ENCODE measurements at regions not wholly inside any gene's neighbourhood (a gene's known extent, or its start where the extent isn't known, plus 50 kb on each side); places are given as distances from the start of the nearest gene placed in this dataset.

- TF ChIP-seq RREB1 (CRISPR knock-in tag; IDR thresholded peaks at IDR 0.05): no peak
- TF ChIP-seq, protein P1, sequence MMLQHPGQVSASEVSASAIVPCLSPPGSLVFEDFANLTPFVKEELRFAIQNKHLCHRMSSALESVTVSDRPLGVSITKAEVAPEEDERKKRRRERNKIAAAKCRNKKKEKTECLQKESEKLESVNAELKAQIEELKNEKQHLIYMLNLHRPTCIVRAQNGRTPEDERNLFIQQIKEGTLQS (IDR thresholded peaks at IDR 0.05): no peak
- TF ChIP-seq, protein P1 (CRISPR knock-in tag; conservative IDR thresholded peaks at IDR 0.05): no peak
- TF ChIP-seq TCF7 (IDR thresholded peaks at IDR 0.05; ENCODE audit: borderline replicate concordance): no peak
These were observed 79.3 kb upstream of the RGS2 start (continued) for GRCh38 chr1:192729500-192729899.

DNA sequence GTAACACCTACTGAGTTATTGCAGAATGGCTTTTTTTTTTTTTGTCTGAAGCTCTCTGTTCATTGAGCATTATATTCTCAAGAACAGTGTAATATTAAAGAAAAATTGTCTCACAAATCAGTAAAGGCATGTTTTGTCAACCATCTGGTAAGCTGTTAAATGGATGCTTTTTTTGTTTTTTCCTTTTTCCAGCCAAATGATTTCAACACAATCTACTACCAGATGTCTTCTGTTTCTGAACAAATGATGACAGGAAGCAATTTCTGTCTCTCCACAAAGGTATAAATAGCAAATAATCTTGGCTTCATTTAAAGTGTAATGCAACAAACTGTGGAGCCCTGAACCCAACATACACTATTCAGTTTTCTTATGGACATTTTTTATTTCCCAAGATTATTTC lies 78.6 kb upstream of the RGS2 start:
- Histone ChIP-seq H3K9me1 (ENCODE audit: control insufficient read depth, insufficient read depth, low read length) (no peaks in the 10 kb centered on the region), H3K9ac (ENCODE audit: insufficient read depth in 1 of 2, low read depth in 2 of 2, low read length in 2 of 2) (no peak overlapping the region), H3K4me2 (ENCODE audit: insufficient read depth, low read length) (no peak overlapping the region), H4K20me1 (replicated peaks; ENCODE audit: control insufficient read depth, insufficient read depth, low read length) (no peaks in the 10 kb centered on the region), H3K27ac (ENCODE audit: extremely low read depth, low read depth, low read length) (no peak overlapping the region), H3K9me3 (replicated peaks; ENCODE audit: control insufficient read depth, insufficient read depth, low read depth, low read length) (no peaks in the 10 kb centered on the region), H2AFZ (ENCODE audit: low read depth, low read length) (no peak overlapping the region), H3K4me3 (no peak overlapping the region), H3K4me1 (replicated peaks in 1 of 2; ENCODE audit: control insufficient read depth in 2 of 2, insufficient read depth in 2 of 2, low read length in 2 of 2) (no peaks in the 10 kb centered on the region), H3K36me3 (ENCODE audit: control insufficient read depth, insufficient read depth, low read length) (no peaks in the 10 kb centered on the region), H3K27me3 (ENCODE audit: control insufficient read depth in 2 of 2, insufficient read depth in 2 of 2, low read length in 2 of 2) (no peaks in the 10 kb centered on the region), H3K79me2 (ENCODE audit: control insufficient read depth, insufficient read depth, low read length) (no peaks in the 10 kb centered on the region)
- no peak for FAIRE-seq
- ChIA-PET CTCF (ENCODE audit: low intra/inter-chr PET ratio) (no interaction called here), POLR2A (no interaction called here)
- intact Hi-C loops (cut with micrococcal nuclease) (no loop called here), in situ Hi-C loops (cut with MboI) (no loop called here)
- BruUV-seq (replicated peaks): no TSS peak
- DNase-seq (ENCODE audit: extremely low read depth in 1 of 4, low spot score in 3 of 4): no peak
- no peak for ATAC-seq
- no peak for TF ChIP-seq MNT (conservative IDR thresholded peaks at IDR 0.05)
- TF ChIP-seq POLR3G (IDR thresholded peaks at IDR 0.05; ENCODE audit: extremely low read depth, insufficient read length, insufficient replicate concordance): no peak
- no peak for TF ChIP-seq ZBTB1 (CRISPR knock-in tag; IDR thresholded peaks at IDR 0.05; ENCODE audit: borderline replicate concordance, low read depth)
- TF ChIP-seq TBL1XR1 (IDR thresholded peaks at IDR 0.05; ENCODE audit: low read length in 2 of 2): no peak
- no peak for TF ChIP-seq MYC (IDR thresholded peaks at IDR 0.05; ENCODE audit: low read depth, low read length)
- TF ChIP-seq MYC (CRISPR knock-in tag; IDR thresholded peaks at IDR 0.05; ENCODE audit: borderline replicate concordance, low read depth): no peak
- no peak for TF ChIP-seq PHF8 (IDR thresholded peaks at IDR 0.05; ENCODE audit: borderline replicate concordance, low read length)
- no peak for TF ChIP-seq PHB2 (IDR thresholded peaks at IDR 0.05; ENCODE audit: low read depth)
- TF ChIP-seq SIRT6 (IDR thresholded peaks at IDR 0.05; ENCODE audit: low read depth, low read length): no peak
- TF ChIP-seq ZNF444 (CRISPR knock-in tag; IDR thresholded peaks at IDR 0.05): no peak
- no peak for TF ChIP-seq ZNF316 (IDR thresholded peaks at IDR 0.05)
- no peak for TF ChIP-seq TFAM (CRISPR knock-in tag; conservative IDR thresholded peaks at IDR 0.05)

Data from K562 (cell line).